MG63 (cell line): ENCODE measurements at regions not wholly inside any gene's neighbourhood (a gene's known extent, or its start where the extent isn't known, plus 50 kb on each side); places are given as distances from the start of the nearest gene placed in this dataset.
"Not testable (repeated sequence)": the region's sequence is repeated elsewhere in the genome, so short reads cannot be mapped to it uniquely, and the experiment has no call there.

Experiments
- DNase-seq: peaks from one replicate; pipeline ENCODE4 v3.0.0-alpha.2; 2020
- H3K27me3 ChIP-seq: fragments of 250-450 bp; sonication (Bioruptor Pico); 2 replicates; pipeline ENCODE4 v1.5.1; 2020; ENCODE audit warnings: mild to moderate bottlenecking, moderate library complexity
- H3K36me3 ChIP-seq: fragments of 250-450 bp; sonication (Bioruptor Pico); 2 replicates; pipeline ENCODE4 v1.5.1; 2020; ENCODE audit warnings: mild to moderate bottlenecking, moderate library complexity
- H3K4me3 ChIP-seq: fragments of 250-450 bp; sonication (Bioruptor Pico); 2 replicates; pipeline ENCODE4 v1.5.1; 2020; ENCODE audit warnings: mild to moderate bottlenecking, moderate library complexity
- H3K9me3 ChIP-seq: fragments of 250-450 bp; sonication (Bioruptor Pico); 2 replicates; pipeline ENCODE4 v1.5.1; 2020; ENCODE audit warnings: mild to moderate bottlenecking, moderate library complexity

- no peaks in the 10 kb centered on the region for H3K27me3 ChIP-seq
- no peaks in the 10 kb centered on the region for H3K9me3 ChIP-seq
- DNase-seq, result no peak
- H3K36me3 ChIP-seq, result no peaks in the 10 kb centered on the region
- no peak overlapping the region for H3K4me3 ChIP-seq
Measured at GRCh38 chr4:43586813-43587212, 694.3 kb downstream of the GRXCR1 start.

- H3K4me3 ChIP-seq, result no peak overlapping the region
- no peaks in the 10 kb centered on the region for H3K36me3 ChIP-seq
- no peak for DNase-seq
- H3K27me3 ChIP-seq, result no peaks in the 10 kb centered on the region
- H3K9me3 ChIP-seq, result no peaks in the 10 kb centered on the region
Measured at GRCh38 chr4:43587758-43588157, 695.2 kb downstream of the GRXCR1 start.

- no peaks in the 10 kb centered on the region for H3K36me3 ChIP-seq
- no peaks in the 10 kb centered on the region for H3K27me3 ChIP-seq
- H3K9me3 ChIP-seq, result no peaks in the 10 kb centered on the region
- no peak for DNase-seq
- H3K4me3 ChIP-seq, result no peak overlapping the region
Measured at GRCh38 chr4:43607400-43607799, 714.9 kb downstream of the GRXCR1 start.

- Histone ChIP-seq H3K9me3 (no peaks in the 10 kb centered on the region), H3K4me3 (no peak overlapping the region), H3K27me3 (no peaks in the 10 kb centered on the region), H3K36me3 (no peaks in the 10 kb centered on the region)
- no peak for DNase-seq
Measured at GRCh38 chr4:43607827-43608461, 715.4 kb downstream of the GRXCR1 start.

- H3K27me3 ChIP-seq, result no peaks in the 10 kb centered on the region
- no peaks in the 10 kb centered on the region for H3K9me3 ChIP-seq
- H3K4me3 ChIP-seq, result no peak overlapping the region
- H3K36me3 ChIP-seq, result no peaks in the 10 kb centered on the region
- DNase-seq, result no peak
Measured at GRCh38 chr4:43619219-43619618, 726.7 kb downstream of the GRXCR1 start.

- DNase-seq, H3K9me3 ChIP-seq, H3K4me3 ChIP-seq, H3K36me3 ChIP-seq, H3K27me3 ChIP-seq: not testable (repeated sequence)
Measured at GRCh38 chr4:43637893-43638292, 745.4 kb downstream of the GRXCR1 start.

- no peaks in the 10 kb centered on the region for H3K9me3 ChIP-seq
- H3K27me3 ChIP-seq, result no peaks in the 10 kb centered on the region
- no peak overlapping the region for H3K4me3 ChIP-seq
- no peak for DNase-seq
- H3K36me3 ChIP-seq, result no peaks in the 10 kb centered on the region
Measured at GRCh38 chr4:43651991-43652390, 759.5 kb downstream of the GRXCR1 start.

GRCh38 chr4:43659547-43659946 is 767.0 kb downstream of the GRXCR1 start:
- DNase-seq, H3K27me3 ChIP-seq, H3K9me3 ChIP-seq, H3K4me3 ChIP-seq, H3K36me3 ChIP-seq: not testable (repeated sequence)

GRCh38 chr4:43672265-43672885 is 776.2 kb downstream of the KCTD8 start:
- not testable (repeated sequence) for H3K4me3 ChIP-seq, DNase-seq, H3K27me3 ChIP-seq, H3K36me3 ChIP-seq, H3K9me3 ChIP-seq

- no peaks in the 10 kb centered on the region for H3K9me3 ChIP-seq
- H3K27me3 ChIP-seq, result no peaks in the 10 kb centered on the region
- DNase-seq, result no peak
- no peak overlapping the region for H3K4me3 ChIP-seq
- no peaks in the 10 kb centered on the region for H3K36me3 ChIP-seq
Measured at GRCh38 chr4:43680421-43680820, 768.2 kb downstream of the KCTD8 start.

GRCh38 chr4:43682551-43682950 is 766.1 kb downstream of the KCTD8 start:
- H3K9me3 ChIP-seq, result no peaks in the 10 kb centered on the region
- no peak overlapping the region for H3K4me3 ChIP-seq
- H3K27me3 ChIP-seq, result no peaks in the 10 kb centered on the region
- no peak for DNase-seq
- H3K36me3 ChIP-seq, result no peaks in the 10 kb centered on the region

GRCh38 chr4:43690116-43690515 is 758.5 kb downstream of the KCTD8 start:
- no peaks in the 10 kb centered on the region for H3K36me3 ChIP-seq
- H3K9me3 ChIP-seq, result no peaks in the 10 kb centered on the region
- no peak overlapping the region for H3K4me3 ChIP-seq
- no peak for DNase-seq
- no peaks in the 10 kb centered on the region for H3K27me3 ChIP-seq

- Histone ChIP-seq H3K36me3 (no peaks in the 10 kb centered on the region), H3K9me3 (no peaks in the 10 kb centered on the region), H3K4me3 (no peak overlapping the region), H3K27me3 (no peaks in the 10 kb centered on the region)
- no peak for DNase-seq
Measured at GRCh38 chr4:43693876-43694275, 754.7 kb downstream of the KCTD8 start.

- Histone ChIP-seq H3K9me3 (peaks cover 8% of the 10 kb centered on the region), H3K27me3 (0 out of 2 replicates have a peak, but pooled peaks cover under 1% of the 10 kb centered on the region), H3K4me3 (no peak overlapping the region), H3K36me3 (no peaks in the 10 kb centered on the region)
- no peak for DNase-seq
Measured at GRCh38 chr4:43709443-43709842, 739.2 kb downstream of the KCTD8 start.

GRCh38 chr4:43716721-43717395 is 731.8 kb downstream of the KCTD8 start:
- Histone ChIP-seq H3K36me3 (no peaks in the 10 kb centered on the region), H3K27me3 (no peaks in the 10 kb centered on the region), H3K4me3 (no peak overlapping the region), H3K9me3 (no peaks in the 10 kb centered on the region)
- no peak for DNase-seq

GRCh38 chr4:43718369-43718768 is 730.2 kb downstream of the KCTD8 start:
- Histone ChIP-seq H3K27me3 (no peaks in the 10 kb centered on the region), H3K36me3 (no peaks in the 10 kb centered on the region), H3K4me3 (no peak overlapping the region), H3K9me3 (no peaks in the 10 kb centered on the region)
- DNase-seq, result no peak

GRCh38 chr4:43732829-43733426 is 715.7 kb downstream of the KCTD8 start:
- Histone ChIP-seq H3K27me3 (no peaks in the 10 kb centered on the region), H3K9me3 (no peaks in the 10 kb centered on the region), H3K4me3 (no peak overlapping the region), H3K36me3 (no peaks in the 10 kb centered on the region)
- no peak for DNase-seq

GRCh38 chr4:43742083-43742482 is 706.5 kb downstream of the KCTD8 start:
- H3K36me3 ChIP-seq, result no peaks in the 10 kb centered on the region
- DNase-seq, result no peak
- no peaks in the 10 kb centered on the region for H3K9me3 ChIP-seq
- H3K27me3 ChIP-seq, result no peaks in the 10 kb centered on the region
- H3K4me3 ChIP-seq, result no peak overlapping the region
